Neutrophil (primary cell): ENCODE measurements at regions not wholly inside any gene's neighbourhood (a gene's known extent, or its start where the extent isn't known, plus 50 kb on each side); places are given as distances from the start of the nearest gene placed in this dataset.

Source experiments
- H3K27ac ChIP-seq: fragments of 200-600 bp; sonication (generic); 2 replicates; pipeline ENCODE4 v1.5.1; 2016; ENCODE audit warnings: mild to moderate bottlenecking, moderate library complexity
- H3K27me3 ChIP-seq: fragments of 200-600 bp; sonication (generic); 2 replicates; pipeline ENCODE4 v1.6.0; 2016; ENCODE audit warnings: mild to moderate bottlenecking
- H3K36me3 ChIP-seq: fragments of 200-600 bp; sonication (generic); 2 replicates; pipeline ENCODE4 v1.5.1; 2017
- H3K4me1 ChIP-seq, 2 experiments: fragments of 200-600 bp in 1 of 2; sonication (generic) in 1 of 2; 1 replicate in 1 of 2; 2 replicates in 1 of 2; pipeline versions ENCODE4 v1.5.1 to v1.6.1; 2013 to 2016; ENCODE audit warnings: low read depth in 1 of 2, low read length in 1 of 2, mild to moderate bottlenecking in 1 of 2, moderate library complexity in 1 of 2; ENCODE audit not compliant: control insufficient read depth in 1 of 2, insufficient read depth in 1 of 2
- H3K4me3 ChIP-seq, 2 experiments: fragments of 200-600 bp in 1 of 2; sonication (generic) in 1 of 2; 1 replicate in 1 of 2; 2 replicates in 1 of 2; pipeline ENCODE4 v1.5.1; 2013 to 2016; ENCODE audit warnings: low read depth in 1 of 2, low read length in 1 of 2, mild to moderate bottlenecking in 1 of 2, moderate library complexity in 1 of 2
- H3K9me3 ChIP-seq: fragments of 200-600 bp; sonication (generic); 2 replicates; pipeline ENCODE4 v1.5.1; 2016
- CTCF ChIP-seq: fragments of 200-600 bp; sonication (generic); IDR thresholded peaks from 2 replicates; pipeline ENCODE4 v1.5.1; 2016; ENCODE audit warnings: antibody characterized with exemption

GRCh38 chr1:221072214-221072613 is 193.0 kb downstream of the HLX start:
- no peak overlapping the region for H3K4me3 ChIP-seq
- H3K36me3 ChIP-seq, result no peaks in the 10 kb centered on the region
- no peak for TF ChIP-seq CTCF
- no peaks in the 10 kb centered on the region for H3K9me3 ChIP-seq
- peaks cover 90% of the 10 kb centered on the region in 2 experiments for H3K4me1 ChIP-seq
- H3K27me3 ChIP-seq, result no peaks in the 10 kb centered on the region
- H3K27ac ChIP-seq, result no peak overlapping the region

- Histone ChIP-seq H3K27me3 (no peaks in the 10 kb centered on the region), H3K4me1 (peaks cover 72 to 75% of the 10 kb centered on the region in 2 experiments)
Measured at GRCh38 chr1:221074332-221074731, 195.1 kb downstream of the HLX start.

DNA sequence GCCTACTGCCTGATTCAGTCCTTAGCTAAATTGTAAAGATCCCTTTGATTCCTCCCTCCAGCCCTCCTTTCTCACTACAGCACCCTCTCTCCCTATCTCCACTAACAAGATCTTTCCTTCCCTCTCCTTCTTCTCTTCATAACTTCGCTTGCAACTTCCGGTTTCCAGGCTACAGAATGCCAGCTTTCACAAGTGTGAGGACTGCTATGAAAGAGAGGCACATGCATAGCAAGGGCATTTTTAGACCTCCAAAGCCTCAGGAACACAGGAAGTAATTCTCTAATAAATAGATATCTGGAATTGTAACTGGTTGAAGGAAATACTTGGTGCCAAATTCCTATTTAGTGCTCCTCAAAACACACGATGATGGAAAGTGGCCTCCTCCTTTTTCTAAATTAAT is 196.7 kb downstream of the HLX start:
- Histone ChIP-seq H3K9me3 (no peaks in the 10 kb centered on the region), H3K27ac (peak overlapping the region; percentile 53), H3K27me3 (no peaks in the 10 kb centered on the region), H3K4me1 (peaks cover 57 to 59% of the 10 kb centered on the region in 2 experiments), H3K36me3 (no peaks in the 10 kb centered on the region), H3K4me3 (no peak overlapping the region)
- no peak for TF ChIP-seq CTCF

More at GRCh38 chr1:221074332-221074731, 195.1 kb downstream of the HLX start:
- H3K9me3 ChIP-seq, result no peaks in the 10 kb centered on the region
- H3K4me3 ChIP-seq, result peak overlapping the region; percentile 13 to 37
- TF ChIP-seq CTCF, result no peak
- no peaks in the 10 kb centered on the region for H3K36me3 ChIP-seq
- H3K27ac ChIP-seq, result peak overlapping the region; percentile 81

DNA sequence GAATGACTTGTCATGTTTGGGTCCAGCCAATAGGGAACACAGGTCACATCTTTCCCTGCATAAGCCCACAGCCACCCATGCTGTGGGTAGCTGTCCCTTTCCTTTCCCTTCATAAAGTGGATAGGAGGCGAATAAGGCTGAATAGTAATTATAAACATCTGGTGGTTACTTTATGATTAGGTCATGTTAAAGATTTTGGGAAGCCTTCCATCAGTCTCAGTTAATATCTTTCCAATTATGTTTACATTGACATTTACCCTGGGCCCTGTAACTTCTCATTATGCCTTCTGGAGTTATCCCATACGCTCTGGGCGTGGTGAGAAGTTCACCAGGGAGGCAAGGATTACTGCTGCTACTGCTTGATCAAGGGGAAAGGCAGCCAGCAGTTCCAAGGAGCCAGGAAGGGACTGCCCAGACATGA is 197.2 kb downstream of the HLX start:
- H3K4me1 ChIP-seq, result peaks cover 52 to 54% of the 10 kb centered on the region in 2 experiments
- H3K9me3 ChIP-seq, result no peaks in the 10 kb centered on the region
- no peak for TF ChIP-seq CTCF
- no peak overlapping the region for H3K27ac ChIP-seq
- no peaks in the 10 kb centered on the region for H3K36me3 ChIP-seq
- no peaks in the 10 kb centered on the region for H3K27me3 ChIP-seq
- H3K4me3 ChIP-seq, result no peak overlapping the region

- peaks cover 35 to 36% of the 10 kb centered on the region in 2 experiments for H3K4me1 ChIP-seq
- no peak overlapping the region for H3K27ac ChIP-seq
- H3K9me3 ChIP-seq, result no peaks in the 10 kb centered on the region
- no peaks in the 10 kb centered on the region for H3K27me3 ChIP-seq
- no peaks in the 10 kb centered on the region for H3K36me3 ChIP-seq
- no peak for TF ChIP-seq CTCF
- H3K4me3 ChIP-seq, result no peak overlapping the region
Measured at GRCh38 chr1:221078260-221078965, 199.2 kb downstream of the HLX start.
